OCI-LY1 (cell line): ENCODE measurements at regions not wholly inside any gene's neighbourhood (a gene's known extent, or its start where the extent isn't known, plus 50 kb on each side); places are given as distances from the start of the nearest gene placed in this dataset.

Source experiments
- CTCF ChIP-seq: fragments of 200-600 bp; sonication (generic), shearing (Covaris generic); IDR thresholded peaks from 2 replicates; pipeline ENCODE4 v1.5.1; 2017; ENCODE audit warnings: mild to moderate bottlenecking, antibody characterized with exemption, low read length, moderate library complexity, mixed read lengths
- EZH2 ChIP-seq: fragments of 200-600 bp; sonication (generic), shearing (Covaris generic); IDR thresholded peaks from 2 replicates; pipeline ENCODE4 v1.8.0; 2017; ENCODE audit warnings: borderline replicate concordance, mixed run types, mild to moderate bottlenecking, antibody characterized with exemption, low read length, moderate library complexity, mixed read lengths

- TF ChIP-seq CTCF: no peak
- no peak for TF ChIP-seq EZH2
These were observed 128.2 kb upstream of the SEMA6A start for GRCh38 chr5:116702776-116703175.
